DMS 273 (cell line): ENCODE measurements at regions not wholly inside any gene's neighbourhood (a gene's known extent, or its start where the extent isn't known, plus 50 kb on each side); places are given as distances from the start of the nearest gene placed in this dataset.

Experiments used
- DNase-seq: peaks from one replicate; lab custom pipeline; 2025; ENCODE audit not compliant: unreplicated experiment; lab: John Stamatoyannopoulos, UW

DNA sequence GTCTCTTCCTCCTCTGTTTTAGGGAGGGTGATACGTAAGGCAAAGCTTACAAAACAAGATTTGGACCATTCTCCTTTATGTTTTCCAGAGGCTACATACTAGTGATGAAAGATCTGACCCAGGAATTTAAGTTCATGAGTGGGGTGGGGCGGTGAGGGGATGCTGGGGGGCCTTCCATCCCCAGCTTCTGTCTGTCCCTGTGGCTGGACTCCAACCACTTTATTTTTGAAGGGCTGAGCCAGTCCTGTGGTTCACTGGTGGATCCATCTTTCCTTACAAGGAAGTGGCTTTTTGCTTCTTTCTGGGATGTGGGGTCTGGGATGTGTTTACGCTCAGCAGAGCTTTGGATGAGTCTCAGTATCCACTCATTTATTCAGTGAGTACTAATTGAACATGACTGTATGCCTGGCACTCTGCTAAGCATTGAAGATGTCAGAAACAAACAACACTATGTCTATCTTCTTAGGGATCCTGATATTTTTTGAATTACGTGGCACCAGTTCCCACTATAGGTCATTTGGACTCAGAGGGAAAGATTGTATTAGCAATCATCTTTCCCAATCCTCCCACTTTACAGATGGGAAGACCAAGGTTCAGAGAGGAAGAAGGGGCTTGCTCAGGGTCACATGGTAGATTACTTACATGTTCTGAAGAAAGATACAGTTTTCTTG lies 291.8 kb upstream of the TBX3 start:
- DNase-seq, result no peak

DNA sequence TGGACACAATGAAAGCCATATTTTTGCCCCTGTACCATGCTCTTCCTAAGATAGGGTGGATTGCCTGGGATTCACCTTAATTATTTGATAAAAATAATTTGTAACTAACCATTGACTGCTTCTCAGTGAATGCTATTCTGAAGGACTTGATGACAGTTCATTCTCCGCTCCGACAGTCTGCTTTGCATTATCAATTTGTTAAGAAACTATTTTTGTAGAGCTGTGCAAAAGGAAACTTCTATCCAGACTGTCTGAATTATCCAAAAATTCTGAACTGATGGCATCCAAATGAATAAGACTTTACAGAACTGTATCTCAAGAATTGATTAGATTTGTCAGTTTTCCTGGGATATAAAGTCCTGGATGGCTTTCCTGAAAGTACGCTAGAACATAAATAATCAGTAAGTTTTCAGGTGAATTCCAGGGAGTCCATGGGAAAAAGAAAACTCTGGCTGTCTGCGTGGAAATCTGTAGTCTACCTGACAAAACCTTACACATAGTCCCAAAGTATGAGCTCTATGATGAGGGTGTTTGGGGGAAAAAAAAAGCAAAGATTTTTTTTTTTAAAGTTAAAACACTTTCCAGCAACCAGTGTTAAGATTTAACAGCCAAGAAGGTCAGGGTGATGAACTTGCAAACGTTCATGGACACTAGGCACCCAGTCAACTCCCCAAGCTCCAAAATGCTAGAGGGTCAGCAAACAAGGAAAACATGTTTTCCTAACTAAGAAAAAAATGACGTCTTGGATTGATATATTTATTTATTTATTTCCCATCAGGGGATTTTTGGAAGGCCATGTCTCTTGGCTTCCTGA lies 291.1 kb upstream of the TBX3 start:
- DNase-seq, result no peak

DNA sequence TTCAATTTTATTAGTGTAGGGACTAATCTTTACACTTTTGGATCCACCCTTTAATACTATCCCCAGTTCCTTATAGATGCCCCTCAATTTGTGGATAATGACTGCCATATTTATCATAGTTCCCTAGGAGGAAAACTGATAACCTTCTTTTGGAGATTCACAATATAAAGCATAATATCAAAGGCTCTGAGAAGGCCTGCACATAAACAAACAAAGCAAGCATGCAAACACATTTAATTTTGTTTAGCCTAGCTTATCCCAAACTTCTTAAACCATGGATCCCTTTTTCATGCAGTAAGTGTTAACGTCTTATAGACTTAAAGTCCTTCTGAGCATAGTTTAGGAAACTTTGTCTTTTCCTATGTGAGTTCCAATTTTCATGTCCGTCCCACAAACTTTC lies 290.4 kb upstream of the TBX3 start:
- no peak for DNase-seq

DNA sequence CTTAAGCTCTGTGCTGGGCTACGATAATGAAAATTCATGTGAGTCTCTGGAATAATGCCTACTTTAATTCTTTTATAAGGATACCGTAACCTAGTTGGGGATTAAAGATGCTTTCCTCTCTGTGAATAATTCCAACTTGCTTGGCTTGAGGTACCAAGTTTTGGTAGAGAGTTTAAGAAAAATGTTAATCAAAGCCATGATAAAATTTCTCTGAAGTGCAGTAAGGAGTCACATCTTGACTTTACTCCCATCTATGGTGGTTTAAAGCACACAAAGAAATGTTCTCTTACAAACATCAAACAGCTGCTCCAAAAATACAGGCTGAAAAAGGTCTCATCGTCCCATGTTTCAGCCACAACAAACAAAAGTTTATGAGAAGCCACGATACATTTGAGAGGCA lies 284.8 kb upstream of the TBX3 start:
- DNase-seq, result no peak

DNA sequence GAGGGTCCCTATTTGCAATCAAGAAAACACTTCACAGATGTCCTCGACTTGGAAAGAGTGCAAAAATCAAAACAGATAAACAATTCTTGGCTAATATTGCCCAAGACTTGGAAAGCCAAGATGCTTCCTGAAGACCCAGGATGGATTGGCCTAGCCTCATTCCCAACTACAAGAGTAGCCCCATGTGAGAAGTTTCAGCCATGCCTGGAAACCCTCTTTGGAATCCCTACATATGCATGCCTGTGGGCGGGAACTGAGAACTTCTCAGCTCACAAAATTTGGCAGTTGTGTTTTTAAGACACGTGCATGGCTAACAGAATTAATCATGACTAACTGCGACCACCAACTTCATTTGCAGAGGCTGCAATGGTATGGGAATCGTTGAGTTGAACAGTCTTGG lies 283.2 kb upstream of the TBX3 start:
- no peak for DNase-seq

DNA sequence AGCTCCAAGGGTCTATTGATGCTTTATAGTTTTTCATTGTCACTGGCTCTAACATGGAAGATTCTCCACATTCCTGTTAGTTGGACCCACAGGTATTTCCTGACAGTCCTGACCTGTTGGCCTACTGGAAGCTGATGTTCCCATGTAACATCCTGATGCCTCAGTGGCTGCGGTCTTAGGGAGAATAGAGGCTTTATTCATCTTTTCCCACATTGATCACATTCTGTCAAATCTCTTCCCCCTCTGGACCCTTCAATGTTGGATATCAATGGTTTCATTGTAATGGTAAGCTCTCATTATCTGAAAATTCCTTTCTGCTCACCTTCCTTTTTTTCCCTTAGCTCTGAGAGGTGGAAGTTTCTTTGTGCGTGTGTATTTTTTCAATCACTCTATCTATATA lies 280.9 kb upstream of the TBX3 start:
- DNase-seq, result no peak

DNA sequence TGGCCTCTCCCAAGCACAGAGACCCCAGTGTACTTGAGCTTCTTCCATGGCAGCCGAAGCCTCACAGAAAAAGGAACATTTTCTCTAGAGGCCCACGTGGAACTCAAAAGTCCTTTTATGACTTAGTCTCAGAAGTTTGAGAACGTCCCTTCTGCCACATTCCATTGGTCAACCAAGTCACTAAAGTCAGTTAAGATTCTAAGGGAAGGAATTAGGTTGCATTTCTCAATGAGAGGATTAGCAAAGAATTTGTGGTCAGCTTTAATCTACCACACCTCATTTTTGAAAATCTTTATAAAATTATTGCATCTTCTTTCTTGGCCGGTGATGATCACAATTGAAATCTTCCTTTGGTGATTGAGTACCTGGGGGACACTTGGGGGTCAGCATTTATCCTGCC lies 279.9 kb upstream of the TBX3 start:
- DNase-seq, result no peak

DNA sequence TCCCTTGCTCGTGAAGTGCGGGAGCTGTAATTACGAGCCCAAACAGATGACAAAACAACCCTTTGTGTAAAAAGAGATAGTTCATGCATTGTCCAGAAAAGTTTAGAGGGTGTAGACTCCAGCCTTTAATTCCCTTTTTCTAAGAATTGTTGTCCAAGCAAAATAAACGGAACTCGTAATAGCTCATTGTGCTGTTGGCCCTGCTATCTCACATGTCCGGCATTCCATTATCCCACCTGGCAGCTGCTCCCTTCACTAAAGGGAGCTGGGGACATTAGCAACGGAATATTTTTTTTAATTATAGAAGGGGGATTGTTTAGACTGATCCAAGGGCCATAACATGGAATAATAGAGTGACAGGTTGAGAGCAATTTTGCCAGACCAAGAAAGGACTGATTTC lies 277.5 kb upstream of the TBX3 start:
- no peak for DNase-seq

DNA sequence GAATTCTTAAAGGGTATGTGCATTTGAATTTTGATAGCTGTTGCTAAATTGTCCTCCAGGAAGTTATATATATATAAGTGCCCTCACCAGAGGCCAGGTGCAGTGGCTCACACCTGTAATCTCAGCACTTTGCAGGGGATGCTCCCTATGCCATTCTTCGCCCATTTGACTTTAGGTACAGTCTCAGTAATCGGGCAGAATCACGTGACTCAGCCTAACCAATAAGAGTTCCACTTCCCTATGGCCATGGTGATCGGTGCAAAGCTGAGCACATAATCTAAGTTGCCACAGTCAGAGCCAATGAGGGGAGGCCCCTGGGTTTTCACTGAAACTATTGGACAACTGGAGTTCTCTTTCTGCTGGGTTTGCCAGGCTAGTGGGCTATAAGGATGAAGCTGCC lies 274.6 kb upstream of the TBX3 start:
- no peak for DNase-seq

DNA sequence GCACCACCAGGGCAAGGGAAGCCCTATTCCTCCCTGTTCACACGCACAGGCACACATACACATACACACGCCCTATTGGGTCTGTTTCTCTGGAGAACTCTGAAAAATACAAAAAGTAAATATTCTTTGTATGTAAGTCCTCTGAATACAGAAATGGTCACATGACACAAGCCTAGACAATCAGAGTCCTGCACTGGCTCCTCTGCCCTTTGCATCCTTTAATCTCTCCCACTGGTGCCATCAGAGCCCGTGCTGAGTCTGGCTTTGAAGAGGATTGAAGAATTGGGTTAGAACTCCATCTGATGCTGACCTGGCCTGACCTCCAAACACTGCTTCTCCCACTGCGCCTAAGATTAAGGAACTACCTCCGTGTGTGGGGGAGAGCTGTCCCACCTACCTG lies 273.2 kb upstream of the TBX3 start:
- no peak for DNase-seq

DNA sequence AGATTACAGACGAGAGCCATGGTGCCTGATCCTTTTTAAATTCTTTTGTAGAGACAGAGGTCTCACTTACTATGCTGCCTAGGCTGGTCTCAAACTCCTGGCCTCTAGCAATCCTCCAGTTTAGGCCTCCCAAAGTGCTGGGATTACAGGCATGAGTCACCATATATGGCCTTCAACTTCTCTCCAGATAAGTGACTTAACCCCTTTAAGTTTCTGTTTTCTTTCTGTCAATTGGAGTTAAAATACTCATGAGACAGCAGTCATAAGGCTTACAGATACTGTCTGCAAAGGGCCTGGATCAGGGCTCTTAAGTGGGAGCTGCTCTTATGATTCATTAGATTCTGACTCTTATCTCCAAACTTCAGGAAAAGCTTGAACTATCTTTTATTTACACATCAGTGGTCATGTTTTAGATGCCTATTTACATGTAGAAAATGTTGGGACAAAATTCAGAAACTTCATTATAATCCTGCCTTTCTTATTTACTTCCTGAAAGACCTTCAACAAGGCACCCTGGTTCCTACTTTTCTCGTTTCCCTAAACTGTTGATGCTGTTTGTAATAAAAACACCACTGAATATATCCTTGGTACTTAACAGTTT lies 271.5 kb upstream of the TBX3 start:
- DNase-seq, result no peak

DNA sequence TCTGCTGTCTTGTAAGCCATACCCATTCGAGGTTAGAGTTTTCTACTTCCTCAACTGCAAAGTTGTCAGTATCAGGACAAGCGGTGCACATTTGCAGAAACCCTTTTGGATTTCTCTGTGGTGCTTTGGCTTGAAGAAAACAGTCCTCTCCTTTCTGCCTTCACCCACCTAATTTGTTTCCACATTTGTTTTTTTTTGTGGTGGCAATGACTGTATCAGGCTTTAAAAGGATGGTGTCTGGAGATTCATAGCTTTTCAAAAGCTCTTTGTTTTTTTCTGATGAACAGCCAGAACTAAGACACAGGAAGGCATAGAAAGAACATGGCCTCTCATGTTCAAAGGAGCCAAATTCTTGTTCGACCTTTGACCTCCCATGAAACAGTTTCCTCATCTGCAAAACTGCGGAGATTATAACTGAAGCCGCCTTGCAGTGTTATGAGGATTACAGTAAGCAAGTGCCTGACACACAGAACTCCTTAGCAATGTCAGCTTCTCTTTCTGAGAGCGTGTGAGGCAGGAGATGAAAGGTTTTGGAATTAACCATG lies 270.6 kb upstream of the TBX3 start:
- DNase-seq, result no peak

DNA sequence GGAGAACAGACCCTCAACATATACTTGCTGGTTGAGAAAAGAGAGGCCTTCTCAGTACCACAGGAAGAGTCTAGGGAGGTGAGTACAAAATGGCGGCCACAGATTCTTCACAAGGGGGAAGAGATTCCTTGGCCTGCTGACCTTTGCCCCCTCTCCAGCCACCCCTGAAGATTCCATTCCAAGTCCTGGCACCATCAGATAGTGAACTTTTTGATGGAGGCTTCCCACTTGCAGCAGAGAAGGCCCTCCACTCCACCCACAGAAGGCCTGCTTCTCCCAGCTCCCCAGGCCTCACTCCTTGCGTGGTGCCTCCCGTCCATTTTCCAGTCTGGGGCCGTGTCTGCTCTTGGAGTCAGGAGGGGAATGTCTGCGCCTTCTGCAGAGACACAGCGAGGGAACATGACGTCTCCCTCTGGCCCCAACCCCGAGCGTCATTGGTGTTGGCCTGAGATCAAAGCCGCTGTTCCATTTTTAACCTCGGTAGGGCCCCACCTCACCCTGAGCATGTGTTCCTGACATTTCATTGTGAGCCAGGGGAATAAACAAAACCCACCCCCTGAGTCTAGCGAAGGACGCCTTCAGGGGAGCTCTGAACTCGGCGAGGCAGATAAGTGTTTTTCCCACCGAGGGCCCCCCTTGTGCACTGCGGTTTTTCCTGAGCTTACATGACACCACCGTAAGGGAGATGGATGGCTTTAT lies 268.7 kb upstream of the TBX3 start:
- DNase-seq, result no peak

DNA sequence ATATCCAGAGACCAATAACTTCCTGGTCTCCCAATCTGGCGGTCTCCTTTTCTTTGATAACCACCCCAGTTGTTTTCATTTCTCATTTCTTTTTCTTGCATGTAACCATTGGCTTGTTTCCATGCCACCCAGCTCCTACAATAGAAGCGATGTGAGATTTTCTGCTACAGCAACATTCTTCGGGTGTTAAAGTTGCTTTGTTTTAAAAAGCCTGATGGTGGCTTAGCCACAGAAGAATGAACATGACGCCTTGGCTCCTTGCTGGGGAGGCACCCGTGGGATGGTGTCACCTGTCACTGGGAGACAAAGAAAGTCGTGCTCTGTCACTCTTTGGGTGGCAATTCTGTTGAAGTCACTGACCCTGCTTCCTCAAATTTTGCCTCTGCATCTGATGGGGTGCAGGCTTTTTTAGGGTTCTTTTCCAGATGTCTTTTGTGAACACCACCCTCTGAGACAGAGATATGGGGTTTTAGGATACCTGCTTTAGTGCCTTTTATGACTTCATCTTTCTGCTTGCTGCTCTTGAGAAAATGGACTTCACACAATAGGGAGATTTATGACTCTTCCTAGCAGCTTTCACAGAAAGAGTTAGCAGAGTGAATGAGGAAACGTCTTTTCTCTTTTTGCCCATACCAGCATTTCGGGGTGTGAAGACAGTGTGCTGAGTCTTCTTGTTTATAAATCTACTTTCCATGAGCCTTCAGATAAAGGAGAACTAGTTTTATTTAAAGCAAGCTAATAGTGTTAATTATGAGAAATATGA lies 265.3 kb upstream of the TBX3 start:
- no peak for DNase-seq

DNA sequence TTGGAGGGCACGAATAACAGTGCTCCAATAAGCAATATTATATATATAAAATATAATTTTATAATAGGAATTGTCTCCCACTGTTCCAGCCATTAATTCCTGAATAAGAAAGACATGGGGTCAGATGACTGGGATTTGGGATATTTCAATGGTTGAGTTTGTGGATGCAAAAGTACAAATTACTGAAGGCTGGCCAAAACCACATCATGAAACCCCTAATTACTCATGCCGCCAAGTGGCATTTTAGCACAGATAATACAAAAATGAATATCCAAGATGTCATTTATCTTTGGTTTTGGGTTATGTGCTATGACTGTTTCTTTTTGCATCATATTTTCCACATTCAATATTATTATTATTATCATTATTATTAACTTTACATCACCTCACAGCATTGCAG lies 261.4 kb upstream of the TBX3 start:
- DNase-seq, result no peak

DNA sequence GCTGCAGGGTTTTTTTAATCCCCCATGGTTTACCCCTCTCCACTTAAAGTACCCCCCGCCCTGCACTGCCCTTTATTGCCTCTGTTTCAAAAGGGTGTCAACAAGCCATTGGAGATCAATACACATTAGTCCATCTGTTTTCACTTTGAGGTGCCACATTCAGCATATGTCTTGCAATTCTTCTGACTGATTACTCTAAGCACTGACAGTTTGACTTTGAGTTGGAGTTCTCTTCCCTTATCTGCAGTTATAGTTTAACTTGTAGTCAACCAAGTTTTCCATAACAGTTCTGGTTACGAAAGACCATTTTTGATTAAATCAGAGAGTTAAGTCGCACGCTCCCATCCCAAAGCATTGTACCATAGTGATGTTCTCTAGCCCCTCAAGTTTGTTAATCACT lies 260.8 kb upstream of the TBX3 start:
- no peak for DNase-seq

DNA sequence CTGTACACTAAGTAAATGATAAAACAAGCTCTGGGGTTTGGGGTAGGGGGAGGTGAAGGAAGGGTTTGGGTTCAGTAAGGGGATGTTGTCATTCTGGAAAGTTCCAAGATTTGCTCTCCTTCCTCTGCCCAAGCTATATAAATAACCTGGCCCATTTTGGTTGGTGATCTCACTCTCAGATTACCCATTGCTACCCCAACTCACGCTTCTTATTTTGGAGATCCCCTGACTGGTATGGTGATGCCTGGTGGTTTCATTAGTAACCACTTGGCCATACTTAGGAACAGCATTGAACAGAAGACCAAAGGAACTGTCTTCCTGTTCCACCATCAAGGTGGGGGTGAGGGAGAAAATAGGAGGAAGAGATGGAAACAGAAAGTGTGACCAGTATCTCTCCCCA lies 259.6 kb upstream of the TBX3 start:
- no peak for DNase-seq

DNA sequence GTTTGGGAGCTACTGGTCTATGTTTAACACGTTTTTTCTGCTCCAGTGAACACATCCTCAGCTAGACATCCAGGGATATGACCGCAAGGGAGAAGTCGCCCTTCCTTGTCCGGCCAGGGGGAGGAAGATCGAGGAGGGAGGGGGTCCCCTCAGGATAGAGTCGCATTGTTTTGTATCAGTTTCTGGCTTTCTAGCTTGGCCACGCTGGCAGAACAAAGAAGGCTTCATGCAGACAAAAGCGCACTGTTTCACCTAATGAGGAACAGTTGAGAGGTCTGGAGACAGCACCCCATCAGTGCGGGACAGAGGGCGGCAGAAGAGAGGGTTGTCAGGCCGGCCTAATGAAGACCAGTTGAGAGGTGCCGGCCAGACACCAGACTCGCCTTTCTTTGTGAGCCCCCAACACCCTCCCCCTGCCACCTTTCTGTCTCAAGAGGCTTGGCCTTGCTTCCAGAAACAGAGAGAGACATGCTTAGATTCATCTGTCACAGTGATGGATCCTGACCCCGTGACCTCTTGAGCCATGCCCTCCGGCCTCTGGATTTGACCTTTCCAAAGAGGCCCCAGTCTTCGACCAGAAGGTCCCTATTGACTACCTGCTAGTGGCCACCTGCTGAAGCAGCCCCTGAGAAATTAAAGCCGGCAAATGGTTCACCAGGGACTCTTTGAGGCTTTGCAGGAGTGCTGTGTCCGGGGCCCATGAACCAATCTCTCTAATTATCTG lies 254.7 kb upstream of the TBX3 start:
- DNase-seq, result no peak

DNA sequence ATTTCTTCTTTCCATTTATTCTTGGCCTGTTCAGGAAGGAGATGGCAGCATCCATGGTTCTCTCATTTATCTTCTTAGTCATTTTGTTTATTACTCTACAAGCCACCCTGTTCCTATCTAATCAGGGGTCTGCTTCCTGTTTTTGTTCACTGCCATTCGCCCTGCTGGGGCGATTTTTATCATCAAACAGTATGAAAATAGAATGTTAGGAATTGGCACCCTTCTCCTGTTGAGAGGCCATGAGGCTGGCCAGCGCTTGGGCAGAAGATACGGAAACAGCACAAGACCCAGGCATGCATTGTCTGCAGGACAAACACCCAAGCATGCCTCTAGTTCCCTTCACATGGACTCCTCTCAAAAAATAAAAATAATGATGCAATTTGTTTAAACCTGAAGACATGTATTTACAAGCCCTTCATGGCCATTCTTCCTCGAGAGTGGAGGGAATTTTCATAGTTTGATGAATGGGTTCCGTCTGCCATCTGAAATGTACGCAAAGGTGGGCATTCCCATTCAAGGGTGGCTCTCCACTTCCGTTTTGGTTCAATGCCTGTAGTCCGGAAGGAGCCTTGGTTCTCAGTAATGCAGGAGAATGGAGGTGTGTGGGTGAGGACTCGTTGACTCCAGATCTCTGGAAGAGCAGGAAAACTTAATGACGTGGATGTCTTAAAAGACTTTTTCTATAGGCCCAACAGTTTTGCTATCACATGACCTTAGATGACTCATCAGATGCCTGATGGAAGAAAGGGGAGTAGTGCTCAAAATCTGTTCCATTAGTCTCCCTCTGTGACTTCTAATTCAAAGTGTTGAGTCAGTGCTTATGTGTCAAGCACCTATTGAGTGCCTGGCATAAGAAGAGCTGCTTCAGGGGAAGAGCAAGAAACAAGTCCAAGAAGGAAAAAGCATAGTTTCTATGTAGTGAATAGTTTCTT lies 252.4 kb upstream of the TBX3 start:
- no peak for DNase-seq
